ENCODE measurements at regions not wholly inside any gene's neighbourhood (a gene's known extent, or its start where the extent isn't known, plus 50 kb on each side); places are given as distances from the start of the nearest gene placed in this dataset.

DNA sequence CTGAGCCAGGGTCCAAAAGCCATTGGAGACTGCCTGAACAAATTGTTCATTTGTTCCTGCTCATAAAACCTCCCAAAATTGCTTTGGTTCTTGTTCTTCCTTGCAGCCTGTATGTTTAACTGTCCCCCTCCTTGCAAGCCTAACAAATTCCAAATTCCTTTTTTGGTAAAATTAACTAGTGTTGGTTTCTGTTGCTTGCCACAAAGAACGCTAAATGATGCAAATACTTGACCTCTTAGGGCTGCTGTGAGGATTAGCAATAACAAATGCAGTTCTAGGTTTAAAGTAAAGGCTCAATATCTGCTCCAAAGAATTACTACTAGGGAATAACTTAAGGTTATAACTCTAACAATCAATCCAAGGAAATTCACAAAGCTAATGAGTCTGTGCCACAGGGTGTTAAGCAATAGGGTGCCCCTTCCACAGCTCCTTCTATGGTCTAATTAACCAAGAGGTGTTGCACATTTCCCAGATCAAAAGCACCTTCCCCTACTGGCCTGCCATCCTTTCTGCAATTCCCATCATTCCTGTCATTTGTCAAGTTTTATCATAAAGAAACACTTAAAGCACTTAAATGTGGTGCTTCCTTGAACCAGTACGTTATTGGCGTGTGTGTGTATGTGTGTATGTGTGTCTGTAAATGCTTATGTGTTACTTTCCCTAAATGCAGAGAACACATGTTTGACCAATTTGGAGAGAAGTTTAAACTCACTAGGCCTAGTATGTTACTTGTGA is 110.2 kb downstream of the RAP2A start:
- TF ChIP-seq CTCF (IDR thresholded peaks at IDR 0.05) (no peak), EP300 (IDR thresholded peaks at IDR 0.05) (no peak)
